ENCODE measurements at regions not wholly inside any gene's neighbourhood (a gene's known extent, or its start where the extent isn't known, plus 50 kb on each side); places are given as distances from the start of the nearest gene placed in this dataset.

GRCh38 chr4:27568236-27568951, 707.8 kb downstream of the STIM2 start:
- DNase-seq: no peak

GRCh38 chr4:27568952-27569319, 708.3 kb downstream of the STIM2 start:
- no peak for DNase-seq

GRCh38 chr4:27574743-27575142, 714.1 kb downstream of the STIM2 start:
- no peak for DNase-seq

- DNase-seq: no peak
Observed at GRCh38 chr4:27577951-27578350, 717.3 kb downstream of the STIM2 start.

GRCh38 chr4:27592738-27593137, 732.1 kb downstream of the STIM2 start:
- no peak for DNase-seq

- no peak for DNase-seq
Observed at GRCh38 chr4:27594922-27595321, 734.3 kb downstream of the STIM2 start.

GRCh38 chr4:27595571-27596360, 735.1 kb downstream of the STIM2 start:
- no peak for DNase-seq

- DNase-seq: no peak
Observed at GRCh38 chr4:27602172-27602571, 741.5 kb downstream of the STIM2 start.

- no peak for DNase-seq
Observed at GRCh38 chr4:27604692-27605091, 744.1 kb downstream of the STIM2 start.

- DNase-seq: no peak
Observed at GRCh38 chr4:27616166-27616565, 755.5 kb downstream of the STIM2 start.

- no peak for DNase-seq
Observed at GRCh38 chr4:27619435-27619834, 758.8 kb downstream of the STIM2 start.

GRCh38 chr4:27620886-27621285, 760.2 kb downstream of the STIM2 start:
- DNase-seq: no peak

GRCh38 chr4:27624749-27625148, 764.1 kb downstream of the STIM2 start:
- DNase-seq: no peak

- DNase-seq: no peak
Observed at GRCh38 chr4:27628609-27629008, 768.0 kb downstream of the STIM2 start.

GRCh38 chr4:27629532-27630225, 769.0 kb downstream of the STIM2 start:
- DNase-seq: no peak

GRCh38 chr4:27635936-27636913, 775.6 kb downstream of the STIM2 start:
- no peak for DNase-seq

GRCh38 chr4:27638163-27638915, 777.7 kb downstream of the STIM2 start:
- DNase-seq: no peak

- no peak for DNase-seq
Observed at GRCh38 chr4:27643101-27643500, 782.5 kb downstream of the STIM2 start.

GRCh38 chr4:27648416-27648815, 787.8 kb downstream of the STIM2 start:
- DNase-seq: no peak

GRCh38 chr4:27662426-27662825, 801.8 kb downstream of the STIM2 start:
- DNase-seq: no peak

GRCh38 chr4:27666943-27667342, 806.3 kb downstream of the STIM2 start:
- no peak for DNase-seq

GRCh38 chr4:27668001-27668400, 807.4 kb downstream of the STIM2 start:
- no peak for DNase-seq
